NCI-H187 (cell line): ENCODE measurements at regions not wholly inside any gene's neighbourhood (a gene's known extent, or its start where the extent isn't known, plus 50 kb on each side); places are given as distances from the start of the nearest gene placed in this dataset.
"Not testable (repeated sequence)": the region's sequence is repeated elsewhere in the genome, so short reads cannot be mapped to it uniquely, and the experiment has no call there.

ENCODE experiments used
- DNase-seq, 2 experiments: peaks; one replicate each; lab custom pipeline; 2025; lab: John Stamatoyannopoulos, UW

DNA sequence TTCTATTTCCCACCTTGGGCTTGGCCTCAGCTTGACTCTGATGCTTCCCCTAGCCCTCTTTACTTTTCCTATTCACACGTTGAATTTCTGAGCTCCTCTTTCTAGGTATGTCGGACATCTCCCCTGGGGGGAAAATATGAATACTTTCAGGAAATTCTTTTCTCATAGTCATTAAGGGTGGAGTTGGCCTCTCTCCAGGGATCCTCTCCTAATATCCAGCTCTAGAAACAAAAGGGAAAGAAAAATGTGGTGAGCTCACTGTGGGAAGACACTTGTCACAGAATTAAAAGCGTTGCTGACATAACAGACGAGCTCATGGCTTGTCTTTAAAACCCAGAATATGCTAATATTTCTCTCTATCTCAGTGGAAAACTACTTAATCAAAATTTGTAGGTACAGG is 132.7 kb upstream of the MEX3C start:
- no peak for DNase-seq

DNA sequence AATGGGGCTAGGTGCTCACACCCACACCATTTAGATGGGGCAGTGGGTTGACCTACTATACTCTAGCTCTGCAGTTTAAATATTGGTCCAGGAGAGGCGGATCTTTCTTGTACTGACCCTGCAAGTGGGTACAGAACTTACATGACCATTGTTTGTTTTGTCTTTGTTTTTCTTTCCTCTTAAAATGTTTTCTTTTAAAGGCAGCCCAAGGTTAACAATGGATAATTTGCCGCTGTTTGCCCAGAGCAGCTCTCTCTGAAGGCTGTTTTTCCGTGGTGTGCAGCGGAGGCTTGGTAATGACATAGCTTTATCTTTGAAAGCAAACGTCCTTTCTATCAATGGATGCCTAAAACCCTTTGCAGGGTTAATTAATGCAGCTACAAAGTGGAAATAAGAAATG is 133.3 kb upstream of the MEX3C start:
- no peak for DNase-seq

DNA sequence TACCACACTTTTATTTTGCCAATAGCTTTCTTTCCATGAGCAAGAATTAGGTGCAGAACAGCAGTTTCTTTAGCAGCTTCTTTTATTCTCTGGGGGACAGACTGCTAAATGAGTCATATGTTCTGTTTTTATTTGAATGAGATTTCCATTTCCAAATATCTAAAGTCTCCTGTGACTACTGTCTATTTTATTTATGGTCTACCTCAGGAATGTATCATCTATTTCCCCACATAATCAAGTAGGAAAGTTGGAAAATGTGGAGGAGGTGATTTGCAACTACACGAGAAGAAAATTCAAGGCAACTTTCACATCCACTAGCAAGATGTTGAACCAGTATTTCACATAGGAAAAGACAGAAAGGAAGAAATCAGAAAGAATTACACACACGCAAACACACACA is 139.9 kb upstream of the MEX3C start:
- no peak for DNase-seq

DNA sequence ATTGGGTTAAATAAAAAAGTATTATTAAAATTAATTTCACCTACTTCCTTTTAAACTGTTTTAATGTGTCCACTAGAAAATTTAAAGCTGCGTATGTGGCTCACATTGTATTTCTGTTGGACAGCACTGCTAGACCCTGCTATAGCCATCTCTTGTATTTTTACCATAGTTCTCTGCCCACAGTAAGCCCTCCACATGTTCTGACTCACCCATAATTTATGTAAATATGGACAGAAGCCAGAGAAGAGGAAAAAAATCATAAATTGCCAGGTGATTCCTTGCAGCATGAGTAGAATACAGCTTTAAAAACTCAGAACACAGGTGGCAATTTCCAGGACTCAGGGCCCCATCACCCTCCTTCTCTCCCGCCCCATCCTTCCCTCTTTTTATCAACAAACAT is 142.4 kb upstream of the MEX3C start:
- DNase-seq: no peak

DNA sequence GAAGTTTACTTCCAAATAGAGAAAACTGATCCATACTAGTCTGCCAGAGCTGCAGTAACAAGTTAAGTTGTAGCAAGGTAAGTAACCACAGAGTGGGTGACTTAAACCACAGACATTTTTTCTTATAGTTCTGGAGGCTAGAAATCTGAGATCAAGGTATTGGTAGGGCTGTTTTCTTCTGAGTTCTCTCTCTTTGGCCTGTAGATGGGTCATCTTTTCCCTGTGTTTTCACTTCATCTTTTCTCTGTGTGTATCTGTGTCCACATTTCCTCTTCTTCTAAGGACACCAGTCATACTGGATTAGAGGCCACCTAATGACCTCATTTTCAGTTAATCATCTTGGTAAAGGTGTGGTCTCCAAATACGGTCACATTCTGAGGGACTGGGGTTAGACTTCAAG is 142.9 kb upstream of the MEX3C start:
- DNase-seq: no peak

DNA sequence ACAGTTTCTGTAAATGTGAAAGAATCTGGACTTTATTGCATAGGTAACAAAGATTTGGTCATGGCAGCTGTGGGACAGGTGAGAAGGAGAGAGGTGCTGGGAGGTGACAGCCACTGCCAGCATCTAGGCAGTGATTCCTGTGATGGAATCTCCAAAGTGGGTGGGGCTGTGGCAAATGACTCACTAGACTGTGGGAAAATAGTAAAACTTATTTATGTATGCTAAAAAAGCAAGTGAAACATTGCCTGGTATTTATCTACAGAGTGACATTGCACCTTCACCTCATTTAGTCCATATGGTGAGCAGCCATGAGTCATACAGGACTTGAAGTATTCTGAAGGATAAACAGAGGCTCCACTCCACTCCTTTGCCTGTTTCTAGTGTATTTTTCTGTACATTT is 145.3 kb upstream of the MEX3C start:
- no peak for DNase-seq

DNA sequence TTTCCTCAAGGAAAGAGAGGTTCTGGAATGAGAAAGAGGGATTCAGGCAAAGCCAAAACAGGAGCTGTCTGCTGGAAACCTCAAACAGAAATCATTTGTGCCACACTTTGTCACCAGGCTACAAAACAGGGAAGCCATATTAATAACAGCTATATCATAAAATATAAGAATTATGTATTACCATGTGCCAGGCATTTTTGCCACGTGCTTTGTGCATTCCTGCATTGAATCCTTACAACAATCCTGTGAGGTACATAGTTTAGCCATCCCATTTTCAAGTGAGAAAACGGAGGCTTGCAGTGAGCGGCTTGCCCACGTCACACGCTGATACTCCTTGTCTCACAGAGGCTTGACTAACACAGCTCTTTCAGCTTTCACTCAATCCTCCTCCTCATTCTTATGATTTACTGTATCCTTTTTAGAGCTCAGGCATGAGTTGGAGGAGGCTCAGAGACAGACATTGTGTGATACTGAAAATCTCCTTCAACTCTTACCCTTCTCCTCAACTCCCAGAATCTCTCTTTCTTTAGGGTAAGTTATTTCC is 148.4 kb upstream of the MEX3C start:
- no peak for DNase-seq

DNA sequence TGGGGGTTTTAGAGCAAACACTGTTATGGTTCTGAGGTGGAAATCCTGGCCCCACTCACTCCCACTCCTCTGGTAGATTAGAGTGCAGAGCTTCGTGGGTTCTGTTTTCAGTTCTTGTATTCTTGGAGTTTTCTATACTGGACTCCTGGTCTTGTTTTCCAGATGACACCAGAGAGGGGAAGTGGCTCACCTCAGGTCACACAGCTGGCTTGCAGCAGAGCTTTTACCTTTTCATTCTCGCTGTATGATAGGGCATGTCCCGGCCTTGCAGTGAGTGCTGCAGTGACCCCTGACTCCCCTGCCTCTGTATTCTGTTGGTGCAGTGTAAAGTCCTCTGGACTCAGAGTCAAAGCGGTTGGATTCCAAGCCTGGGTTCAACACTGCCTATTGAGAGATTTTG is 148.9 kb upstream of the MEX3C start:
- DNase-seq: no peak

DNA sequence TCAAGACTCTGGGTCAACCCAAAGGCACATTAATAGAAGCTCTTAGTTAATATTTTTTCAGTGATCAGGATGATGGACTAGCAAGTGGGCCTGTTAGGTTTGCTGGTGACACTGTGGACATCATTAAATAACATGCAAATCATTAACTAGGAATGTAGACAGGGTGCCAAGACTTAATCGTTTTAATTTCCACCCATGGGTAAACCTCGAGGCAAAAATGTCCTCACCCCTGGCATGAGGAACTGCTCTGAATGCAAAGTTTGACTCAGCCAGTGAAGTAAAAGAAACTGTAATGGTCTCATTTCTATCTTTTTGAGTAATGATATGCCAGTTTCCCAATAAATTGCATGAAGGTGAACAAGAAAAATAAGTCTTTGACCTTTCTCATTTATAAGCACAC is 152.6 kb upstream of the MEX3C start:
- DNase-seq: no peak

DNA sequence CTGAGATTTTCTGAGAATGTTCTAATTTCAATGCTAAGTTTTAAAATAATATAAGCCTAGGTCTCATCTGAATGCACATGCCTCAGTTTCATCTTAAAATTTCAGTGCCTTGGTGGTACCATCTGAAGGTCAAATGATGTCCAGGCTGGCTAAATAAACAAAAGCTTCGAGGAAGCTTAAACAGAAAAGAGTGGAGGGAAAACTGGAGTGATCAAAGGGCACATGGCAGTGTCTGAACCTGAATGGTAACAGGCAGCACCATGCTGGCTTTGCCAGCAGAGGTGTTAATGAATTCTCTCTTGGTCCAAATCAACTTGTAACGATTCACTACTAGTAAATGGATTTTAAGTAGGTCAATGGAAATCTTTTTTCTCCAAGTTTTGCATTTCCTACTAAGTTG is 158.4 kb upstream of the MEX3C start:
- no peak for DNase-seq

DNA sequence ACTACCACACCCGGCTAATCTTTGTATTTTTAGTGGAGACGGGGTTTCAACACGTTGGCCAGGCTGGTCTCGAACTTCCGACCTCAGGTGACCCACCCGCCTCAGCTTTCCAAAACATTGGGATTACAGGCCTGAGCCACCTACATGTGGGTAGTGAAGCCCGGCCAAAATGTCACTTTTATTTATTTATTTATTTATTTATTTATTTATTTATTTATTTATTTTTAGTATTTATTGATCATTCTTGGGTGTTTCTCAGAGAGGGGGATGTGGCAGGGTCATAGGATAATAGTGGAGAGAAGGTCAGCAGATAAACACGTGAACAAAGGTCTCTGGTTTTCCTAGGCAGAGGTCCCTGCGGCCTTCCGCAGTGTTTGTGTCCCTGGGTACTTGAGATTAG is 162.8 kb upstream of the MEX3C start:
- DNase-seq: not testable (repeated sequence)

DNA sequence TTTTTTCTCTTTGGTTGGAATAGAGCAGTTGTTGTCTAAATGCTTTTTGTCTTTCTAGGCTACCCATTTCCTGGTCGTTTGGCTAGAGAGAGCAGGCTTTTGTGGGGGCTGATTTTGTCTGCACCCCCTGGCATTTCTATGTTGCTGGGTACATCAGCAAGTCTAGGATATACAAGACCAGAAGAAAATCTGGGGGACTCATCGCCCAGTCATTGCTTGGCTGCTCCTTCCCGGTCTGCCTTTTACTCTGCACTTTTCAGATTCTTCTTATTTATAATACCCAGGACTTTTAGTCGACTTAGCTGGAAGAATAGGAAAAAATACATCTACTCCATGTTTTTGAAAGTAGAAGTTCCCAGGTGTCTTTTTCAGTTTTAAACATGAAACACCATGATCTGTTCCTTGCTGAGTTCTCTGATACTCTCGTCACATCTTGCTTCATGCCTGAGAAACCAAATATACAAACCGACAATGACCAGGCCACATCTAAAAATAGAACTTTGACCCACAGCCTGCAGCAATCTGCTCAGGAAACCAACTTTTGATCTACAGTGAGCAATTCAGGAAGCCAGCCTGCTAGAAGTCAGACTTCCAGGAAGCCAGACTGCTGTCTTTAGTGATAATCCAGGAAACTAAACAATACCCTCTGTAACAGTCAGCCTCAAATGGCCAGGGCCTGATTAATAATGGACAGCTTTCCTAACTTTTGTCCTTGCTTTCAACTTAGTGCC is 163.8 kb upstream of the MEX3C start:
- no peak for DNase-seq

DNA sequence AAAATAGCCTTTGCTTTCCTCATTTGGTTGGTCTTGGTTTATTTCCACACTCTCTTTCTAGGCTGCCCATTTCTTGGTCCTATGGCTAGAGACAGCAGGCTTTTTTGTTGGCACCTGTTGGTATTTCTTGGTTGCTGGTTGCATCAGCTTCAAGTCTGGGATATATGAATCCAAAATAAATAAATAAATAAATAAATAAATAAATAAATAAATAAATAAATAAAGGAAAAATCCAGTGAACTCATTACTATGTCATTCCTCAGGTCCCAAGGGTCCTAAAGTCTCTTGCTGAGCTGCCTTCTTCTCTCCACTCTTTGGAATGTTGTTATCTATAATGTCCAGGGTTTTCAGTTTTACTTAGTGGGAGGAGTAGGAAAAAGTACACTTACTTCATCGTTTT is 165.9 kb upstream of the MEX3C start:
- no peak for DNase-seq

DNA sequence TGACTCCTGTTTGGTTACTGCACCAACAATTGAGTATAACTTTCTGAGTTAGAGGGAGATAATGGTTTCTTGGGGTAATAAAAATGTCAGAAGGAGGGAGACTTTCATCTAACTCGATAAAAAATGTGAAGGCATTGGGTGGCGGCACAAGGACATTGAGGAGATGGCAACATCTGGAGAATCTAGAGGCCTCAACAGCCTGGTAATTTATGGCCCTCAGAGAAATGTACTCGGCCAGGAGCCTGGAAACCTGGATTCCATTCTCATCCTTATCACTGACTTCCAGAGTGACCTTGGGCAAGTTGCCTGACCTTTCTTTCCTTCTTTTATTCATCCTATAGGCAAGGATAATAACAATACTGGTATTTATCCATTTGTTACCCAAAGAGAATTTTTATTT is 173.5 kb upstream of the MEX3C start:
- no peak for DNase-seq

DNA sequence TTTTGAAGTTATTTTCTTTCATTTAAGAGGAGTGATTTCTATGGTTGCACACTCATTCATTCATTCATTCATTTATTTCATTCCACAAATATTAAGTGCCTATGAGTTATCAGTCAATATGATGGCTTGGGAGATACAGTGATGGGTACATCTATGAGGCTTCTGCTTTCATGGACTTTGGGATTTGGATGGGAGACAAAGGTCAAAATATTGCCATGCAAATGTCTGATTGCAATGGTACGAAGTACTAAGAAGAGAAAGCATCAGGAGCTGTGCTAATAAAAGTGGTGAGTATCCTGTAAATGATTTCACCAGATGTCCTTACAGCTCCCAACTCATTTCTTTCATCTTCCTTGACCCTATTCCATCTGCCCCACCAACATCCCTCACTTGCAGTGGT is 174.4 kb upstream of the MEX3C start:
- no peak for DNase-seq

DNA sequence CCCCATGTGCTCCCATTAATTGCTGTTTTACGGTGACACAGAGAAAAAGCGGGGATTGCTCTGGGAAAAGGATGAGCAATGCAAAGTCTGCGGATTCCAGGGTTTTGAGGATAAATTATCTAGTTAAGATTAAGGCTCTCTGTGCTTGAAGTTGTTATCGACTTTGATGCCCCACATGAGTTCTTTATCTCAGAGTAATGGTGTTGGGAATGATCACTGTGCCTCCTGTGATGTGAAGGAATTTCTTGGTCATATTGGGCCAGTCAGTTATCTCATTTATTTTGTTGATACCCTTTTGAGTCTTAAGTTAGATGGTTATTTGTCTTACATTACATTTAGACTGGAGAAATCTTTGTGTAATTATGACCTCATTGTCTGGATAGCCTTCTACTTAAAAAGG is 184.6 kb upstream of the MEX3C start:
- no peak for DNase-seq

DNA sequence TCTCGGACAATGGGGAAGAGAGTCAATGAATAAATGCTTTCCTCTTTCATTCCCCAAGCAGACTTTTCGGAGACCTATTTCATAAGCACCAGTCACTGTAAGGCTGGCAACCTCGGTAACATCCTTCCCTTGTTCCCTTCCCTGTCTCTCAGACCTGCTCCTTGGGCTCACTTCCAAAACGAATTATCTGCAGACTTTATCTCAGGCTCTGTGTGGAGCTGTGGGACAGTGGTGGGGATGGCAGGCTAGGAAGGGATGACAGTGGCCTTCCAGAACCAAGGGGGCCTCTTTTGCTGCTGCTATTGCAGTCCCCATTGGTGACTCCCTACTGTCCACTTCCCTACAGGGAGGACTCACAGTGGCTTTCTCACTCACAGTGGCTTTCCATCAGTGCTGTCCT is 185.6 kb upstream of the MEX3C start:
- DNase-seq: no peak

DNA sequence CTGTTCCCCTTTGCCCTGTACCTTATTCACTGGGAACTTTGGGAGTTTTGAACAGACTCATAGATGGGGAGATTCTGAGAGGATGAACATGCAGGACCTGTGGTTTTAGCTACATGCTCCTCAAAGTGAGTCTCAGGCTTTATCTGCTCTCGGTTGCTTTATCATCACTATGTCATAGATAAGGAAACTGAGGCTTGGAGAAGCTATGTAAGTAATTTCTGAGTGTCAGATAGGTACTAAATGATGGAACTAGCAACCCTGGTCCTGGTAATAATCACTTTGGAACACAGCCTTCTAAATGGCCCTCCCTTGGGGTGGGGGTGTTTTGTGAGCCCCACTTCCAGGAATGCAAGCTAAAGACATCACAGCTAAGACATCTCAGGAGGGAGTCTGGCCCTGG is 186.2 kb upstream of the MEX3C start:
- DNase-seq: no peak

DNA sequence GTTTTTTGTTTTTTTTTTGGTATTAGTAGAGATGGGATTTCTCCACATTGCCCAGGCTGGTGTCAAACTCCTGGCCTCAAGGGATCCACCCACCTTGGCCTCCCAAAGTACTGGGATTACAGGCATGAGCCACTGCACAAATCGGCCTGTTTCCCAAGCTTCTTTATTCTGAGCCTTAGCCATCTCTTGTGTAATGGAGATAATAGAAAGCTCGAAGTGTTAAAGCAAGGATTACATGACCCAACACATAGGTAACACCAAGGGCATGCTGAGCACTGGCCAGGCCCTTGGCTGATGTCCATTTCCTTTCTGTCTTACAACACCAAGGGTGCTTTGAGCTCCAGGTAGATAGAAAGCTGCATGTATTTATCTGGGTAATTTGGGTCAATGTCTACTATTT is 187.8 kb upstream of the MEX3C start:
- no peak for DNase-seq

DNA sequence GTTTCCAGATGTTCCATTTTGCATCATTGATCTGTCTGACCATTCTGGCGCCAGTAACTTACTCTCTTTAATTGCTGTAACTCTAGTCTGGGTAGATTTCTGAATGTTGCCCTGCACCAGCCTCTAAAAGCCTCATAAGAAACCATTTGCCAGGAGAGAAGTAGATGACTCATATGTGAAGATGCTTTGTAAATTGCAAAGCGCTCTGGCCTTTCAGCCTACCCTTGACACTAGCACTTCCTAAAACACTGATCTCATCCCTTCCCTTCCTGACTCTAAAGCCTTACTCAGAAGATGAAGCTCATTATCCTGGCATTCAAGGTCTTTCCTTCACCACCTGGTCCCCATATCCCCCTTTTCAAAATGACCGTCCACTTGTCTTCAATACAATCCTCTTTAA is 193.2 kb upstream of the MEX3C start:
- DNase-seq: no peak

DNA sequence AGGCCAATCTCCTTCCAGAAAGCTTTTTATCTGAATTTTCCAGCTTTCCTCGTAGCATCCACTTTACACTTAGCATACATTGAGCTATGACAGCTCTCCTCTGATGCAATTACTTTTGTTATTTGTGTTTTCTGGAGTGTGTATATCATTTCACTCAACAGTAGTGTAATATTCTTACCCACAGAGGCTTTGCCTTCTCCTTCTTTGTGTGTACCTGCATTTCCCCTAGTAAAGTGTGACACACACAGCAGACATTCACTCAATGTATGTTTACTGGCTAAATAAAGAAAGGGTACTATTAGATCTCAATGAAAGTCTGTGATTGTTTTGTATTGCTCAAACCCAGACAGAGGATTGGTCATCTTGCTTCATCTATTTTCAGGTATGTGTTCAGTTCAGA is 193.7 kb upstream of the MEX3C start:
- no peak for DNase-seq

DNA sequence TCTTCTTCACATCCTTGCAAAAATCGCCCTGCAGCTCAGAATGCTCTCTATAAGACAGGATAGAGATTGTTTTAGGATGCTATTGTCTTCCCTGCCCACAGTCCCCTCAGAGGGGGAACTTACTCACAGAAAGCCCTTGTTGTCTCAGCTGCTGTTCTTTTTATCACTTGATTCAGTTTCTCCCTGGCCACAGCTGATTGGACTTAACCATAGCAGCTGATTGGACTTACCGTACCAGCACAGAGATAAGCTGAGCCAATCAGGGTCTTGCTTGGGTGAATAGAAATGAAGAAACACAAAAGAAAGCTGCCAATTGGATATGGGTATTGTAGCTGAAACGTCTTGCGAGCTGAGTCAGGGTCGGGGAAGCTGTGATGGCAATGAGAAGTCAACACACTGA is 194.2 kb upstream of the MEX3C start:
- DNase-seq: no peak

DNA sequence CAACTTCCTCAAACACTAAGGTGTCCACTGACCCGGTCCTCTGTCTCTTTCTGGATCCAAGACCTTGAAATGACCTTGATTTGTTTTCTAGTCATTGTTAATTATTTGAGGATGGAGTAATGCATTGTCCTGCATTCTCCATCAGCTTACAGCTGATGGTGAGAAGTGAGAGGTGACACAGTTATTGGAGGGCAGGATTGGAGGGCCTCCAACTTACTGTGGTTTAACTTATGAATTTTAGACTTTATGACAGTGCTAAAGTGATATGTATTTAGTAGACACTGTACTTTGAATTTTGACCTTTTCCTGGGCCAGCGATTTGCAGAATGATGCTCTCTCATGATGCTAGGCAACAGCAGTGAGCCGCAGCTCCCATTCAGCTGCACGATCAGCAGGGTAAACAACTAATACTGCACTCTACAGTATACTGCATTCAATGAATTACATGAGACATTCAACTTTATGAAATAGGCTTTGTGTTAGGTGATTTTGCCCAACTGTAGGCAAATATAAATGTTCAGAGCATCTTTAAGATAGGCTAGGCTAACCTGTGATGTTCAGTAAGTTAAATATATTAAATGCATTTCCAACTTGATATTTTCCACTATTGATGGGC is 200.0 kb upstream of the MEX3C start:
- no peak for DNase-seq

DNA sequence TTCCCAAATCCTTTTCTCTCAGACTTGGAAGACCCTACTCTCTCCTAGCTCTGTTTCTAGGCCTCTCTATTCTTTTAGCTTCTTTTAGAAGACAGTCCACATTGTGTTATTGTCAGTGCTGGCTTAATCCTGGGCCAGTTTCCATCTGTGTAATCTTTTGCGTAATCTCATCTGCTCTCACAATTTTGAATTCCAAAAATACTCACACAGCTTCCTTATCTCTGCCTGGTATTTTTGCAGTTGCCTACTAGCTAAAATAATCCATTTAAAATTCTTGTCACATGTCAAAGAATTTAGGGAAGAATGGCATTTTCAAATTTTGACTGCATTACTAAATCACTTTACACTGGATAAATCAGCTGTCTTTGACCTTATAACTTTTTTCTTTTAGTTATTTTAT is 200.6 kb upstream of the MEX3C start:
- no peak for DNase-seq
